ENCODE measurements at regions not wholly inside any gene's neighbourhood (a gene's known extent, or its start where the extent isn't known, plus 50 kb on each side); places are given as distances from the start of the nearest gene placed in this dataset.

DNA sequence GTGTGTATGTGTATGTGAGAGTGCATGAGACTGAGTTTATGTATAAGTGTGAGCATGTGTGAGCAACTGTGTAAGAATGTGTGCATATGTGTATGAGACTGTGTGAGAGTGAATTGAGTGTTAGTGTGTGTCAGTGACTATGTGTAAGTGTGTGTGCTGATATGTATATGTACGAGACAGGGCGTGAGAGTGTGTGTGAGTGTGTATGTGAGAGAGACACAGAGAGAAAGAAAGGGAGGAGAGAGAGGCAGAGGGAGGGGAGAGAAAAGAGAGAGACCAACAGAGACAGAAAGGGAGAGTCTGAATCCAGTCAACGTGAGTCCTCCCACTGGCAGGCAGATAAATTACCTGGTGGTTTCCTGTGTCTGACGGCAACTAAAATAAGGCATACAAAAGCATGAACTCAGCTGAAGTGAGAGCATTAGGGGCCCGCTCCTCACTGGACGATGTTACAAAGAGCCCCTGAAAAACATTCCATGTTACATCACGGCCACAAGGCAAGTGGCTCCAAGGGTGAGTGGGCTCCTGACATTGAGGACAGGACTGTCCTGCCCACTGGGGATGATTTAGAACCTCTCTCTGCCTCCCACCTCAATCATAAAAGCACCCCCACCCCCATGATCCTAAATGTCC is 66.6 kb upstream of the TIAM1 start:
- Mint-ChIP-seq H3K4me3 (no peak overlapping the region), H3K4me1 (ENCODE audit: low read depth in 2 of 2) (no peaks in the 10 kb centered on the region), H3K36me3 (no peaks in the 10 kb centered on the region), H3K27ac (no peak overlapping the region), H3K9me3 (no peaks in the 10 kb centered on the region), H3K27me3 (no peaks in the 10 kb centered on the region)
- peak; percentile 17 to 20 for ATAC-seq
- no peak for DNase-seq (ENCODE audit: low spot score)

DNA sequence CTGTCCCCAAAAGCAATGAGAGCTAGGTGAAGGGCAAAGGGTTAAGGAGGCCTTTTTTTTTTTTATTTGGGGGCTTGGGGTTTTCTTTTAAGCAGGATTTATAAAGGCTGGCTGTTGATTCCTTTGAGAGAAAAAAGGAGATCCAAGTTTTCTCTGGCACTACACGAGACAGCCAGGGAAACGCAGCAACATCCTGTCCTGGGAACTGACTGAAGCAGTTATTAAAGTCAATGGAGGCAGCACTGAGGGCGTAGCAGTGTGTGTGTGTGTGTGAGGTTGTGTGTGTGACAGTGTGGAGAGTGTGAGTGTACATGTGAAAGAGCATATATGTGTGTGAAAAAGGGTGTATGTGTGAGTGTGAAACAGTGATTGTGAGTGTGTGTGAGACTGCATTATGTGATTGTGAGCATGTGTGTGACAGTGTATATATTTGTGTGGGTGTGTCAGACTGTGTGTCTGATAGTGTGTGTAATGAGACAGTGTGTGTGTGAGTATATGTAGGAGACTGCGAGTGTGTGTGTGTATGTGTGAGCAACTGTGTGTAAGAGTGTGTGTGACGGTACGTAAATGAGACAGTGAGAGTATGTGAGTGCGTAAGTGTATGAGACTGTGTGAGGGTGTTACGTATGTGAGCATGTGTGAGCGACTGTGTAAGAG is 65.9 kb upstream of the TIAM1 start:
- Mint-ChIP-seq H3K9me3 (no peaks in the 10 kb centered on the region), H3K4me3 (no peak overlapping the region), H3K27ac (no peak overlapping the region), H3K27me3 (no peaks in the 10 kb centered on the region), H3K36me3 (no peaks in the 10 kb centered on the region), H3K4me1 (ENCODE audit: low read depth in 2 of 2) (no peaks in the 10 kb centered on the region)
- no peak for DNase-seq (ENCODE audit: low spot score)
- ATAC-seq = peak in 1 of 2 donors; percentile 48

- H3K9me3 Mint-ChIP-seq = no peaks in the 10 kb centered on the region
- H3K27me3 Mint-ChIP-seq = no peaks in the 10 kb centered on the region
- H3K36me3 Mint-ChIP-seq = no peaks in the 10 kb centered on the region
- no peak for DNase-seq (ENCODE audit: low spot score)
- H3K4me1 Mint-ChIP-seq (ENCODE audit: low read depth in 2 of 2) = no peaks in the 10 kb centered on the region
- no peak overlapping the region for H3K27ac Mint-ChIP-seq
- no peak for ATAC-seq
- no peak overlapping the region for H3K4me3 Mint-ChIP-seq
Observed at GRCh38 chr21:31408301-31409088, 64.4 kb upstream of the TIAM1 start.

DNA sequence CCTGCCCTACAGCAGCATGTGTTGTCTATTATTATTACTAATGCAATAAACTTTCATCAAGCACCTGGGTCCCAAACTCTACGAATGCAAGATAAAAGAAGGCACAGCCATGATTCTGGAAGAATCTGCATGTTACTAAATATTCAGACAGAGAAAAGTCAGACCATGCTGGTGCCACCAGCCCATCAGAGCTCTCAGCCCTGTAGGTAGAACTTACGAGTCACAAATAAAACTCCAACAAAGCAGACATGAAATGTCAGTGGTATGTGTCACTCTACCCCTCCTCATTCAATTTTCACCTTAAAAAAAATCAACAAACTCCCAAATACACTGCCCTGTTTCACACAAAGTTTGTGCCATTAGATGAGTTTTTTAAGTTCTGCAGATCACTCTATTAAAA is 62.4 kb upstream of the TIAM1 start:
- Mint-ChIP-seq H3K27me3 (no peaks in the 10 kb centered on the region), H3K27ac (no peak overlapping the region)

GRCh38 chr21:31405604-31406003 is 61.5 kb upstream of the TIAM1 start:
- Mint-ChIP-seq H3K4me1 (ENCODE audit: low read depth in 2 of 2) (no peaks in the 10 kb centered on the region), H3K27ac (no peak overlapping the region), H3K9me3 (no peaks in the 10 kb centered on the region), H3K36me3 (no peaks in the 10 kb centered on the region), H3K27me3 (no peaks in the 10 kb centered on the region), H3K4me3 (no peak overlapping the region)
- DNase-seq (ENCODE audit: low spot score) (no peak), ATAC-seq (no peak)

More for the DNA sequence above, 62.4 kb upstream of the TIAM1 start:
- Mint-ChIP-seq H3K36me3 (no peaks in the 10 kb centered on the region), H3K4me1 (ENCODE audit: low read depth in 2 of 2) (no peaks in the 10 kb centered on the region), H3K9me3 (no peaks in the 10 kb centered on the region), H3K4me3 (no peak overlapping the region)
- DNase-seq (ENCODE audit: low spot score) (no peak), ATAC-seq (no peak)

DNA sequence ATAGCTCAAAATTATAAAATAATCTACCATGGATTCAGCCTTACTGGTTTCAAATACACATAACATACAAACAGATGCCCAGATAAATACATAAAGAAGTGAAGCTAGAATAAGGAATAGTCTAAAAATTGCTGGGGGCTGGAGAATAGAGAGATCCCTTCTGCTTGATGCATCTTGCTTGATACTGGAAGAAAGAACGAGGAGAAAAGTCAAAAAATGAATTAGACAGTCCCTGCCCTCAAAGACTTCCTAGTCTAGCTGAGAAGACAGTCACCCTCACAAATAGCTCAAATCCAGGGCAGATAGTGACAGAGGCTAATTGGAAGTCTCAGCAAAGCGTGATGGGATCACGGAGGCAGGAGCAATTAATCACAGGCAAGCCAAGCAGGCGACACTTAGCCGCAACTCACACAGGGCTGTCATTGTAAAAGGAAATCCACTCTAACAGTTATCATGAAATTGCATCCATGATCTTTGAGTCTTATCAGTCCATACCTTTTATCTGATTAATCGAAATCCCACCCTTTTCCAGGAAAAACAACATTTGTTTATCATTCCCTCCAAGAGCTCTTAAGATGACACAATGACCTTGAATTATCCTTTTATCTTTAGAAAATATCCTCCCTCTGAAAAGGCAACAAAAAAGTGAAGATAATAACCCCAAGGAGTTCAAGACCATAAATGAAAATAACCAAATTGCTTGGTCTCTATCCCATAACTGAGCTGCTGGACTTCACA is 59.7 kb upstream of the TIAM1 start:
- no peaks in the 10 kb centered on the region for H3K9me3 Mint-ChIP-seq
- H3K4me1 Mint-ChIP-seq (ENCODE audit: low read depth in 2 of 2) = no peaks in the 10 kb centered on the region
- ATAC-seq (no peak), DNase-seq (ENCODE audit: low spot score) (no peak)
- H3K27me3 Mint-ChIP-seq = no peaks in the 10 kb centered on the region
- H3K27ac Mint-ChIP-seq = no peak overlapping the region
- no peak overlapping the region for H3K4me3 Mint-ChIP-seq
- no peaks in the 10 kb centered on the region for H3K36me3 Mint-ChIP-seq

DNA sequence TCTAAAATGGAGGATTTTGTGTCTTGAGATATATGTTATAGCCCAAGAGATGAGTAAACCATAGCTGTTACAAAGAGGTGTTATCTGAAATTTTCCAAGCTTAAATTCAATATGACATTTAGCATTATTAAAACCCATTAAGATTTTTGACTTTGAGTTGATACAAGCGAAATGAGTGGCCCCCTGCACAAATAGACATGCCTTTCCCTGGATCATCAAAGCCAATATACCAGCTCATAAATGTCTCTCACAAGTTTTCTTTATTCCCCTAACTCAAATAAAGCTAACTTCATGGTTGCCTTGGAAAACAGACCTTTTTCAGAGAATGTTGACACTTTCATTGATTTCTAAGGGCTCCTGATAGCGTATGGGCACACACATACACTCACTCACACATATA is 55.5 kb upstream of the TIAM1 start:
- H3K9me3 Mint-ChIP-seq = no peaks in the 10 kb centered on the region
- H3K36me3 Mint-ChIP-seq = no peaks in the 10 kb centered on the region
- H3K27me3 Mint-ChIP-seq = no peaks in the 10 kb centered on the region
- DNase-seq (ENCODE audit: low spot score) = no peak
- H3K4me1 Mint-ChIP-seq (ENCODE audit: low read depth in 2 of 2) = peaks cover 0 to 3% of the 10 kb centered on the region in 2 donors
- no peak overlapping the region for H3K27ac Mint-ChIP-seq
- H3K4me3 Mint-ChIP-seq = no peak overlapping the region
- no peak for ATAC-seq

- ATAC-seq (no peak), DNase-seq (ENCODE audit: low spot score) (no peak)
- H3K9me3 Mint-ChIP-seq = no peaks in the 10 kb centered on the region
- H3K4me3 Mint-ChIP-seq = no peak overlapping the region
- H3K4me1 Mint-ChIP-seq (ENCODE audit: low read depth in 2 of 2) = peaks cover 0 to 8% of the 10 kb centered on the region in 2 donors
- no peaks in the 10 kb centered on the region for H3K36me3 Mint-ChIP-seq
- H3K27me3 Mint-ChIP-seq = no peaks in the 10 kb centered on the region
- no peak overlapping the region for H3K27ac Mint-ChIP-seq
Observed at GRCh38 chr21:31398574-31398973, 54.5 kb upstream of the TIAM1 start.

DNA sequence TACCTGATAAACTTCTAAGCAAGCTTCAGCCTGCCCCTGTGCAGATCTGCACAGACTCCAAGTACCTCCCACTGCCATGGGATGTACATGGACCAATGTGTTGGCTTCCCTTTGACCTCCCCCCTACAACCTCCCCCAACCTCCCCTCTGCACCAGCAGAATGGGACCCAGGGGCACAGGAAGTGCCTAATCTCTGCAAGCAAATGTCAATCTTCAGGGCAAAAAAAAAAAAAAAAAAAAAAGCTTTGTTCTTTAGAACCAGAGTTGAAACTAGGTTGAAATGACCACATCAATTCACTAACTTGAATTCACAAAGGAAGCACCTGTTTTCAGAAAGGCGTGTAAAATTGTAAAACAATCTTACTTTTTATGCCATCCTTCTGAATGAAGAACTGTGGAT is 53.9 kb upstream of the TIAM1 start:
- H3K4me3 Mint-ChIP-seq = no peak overlapping the region
- no peaks in the 10 kb centered on the region for H3K36me3 Mint-ChIP-seq

DNA sequence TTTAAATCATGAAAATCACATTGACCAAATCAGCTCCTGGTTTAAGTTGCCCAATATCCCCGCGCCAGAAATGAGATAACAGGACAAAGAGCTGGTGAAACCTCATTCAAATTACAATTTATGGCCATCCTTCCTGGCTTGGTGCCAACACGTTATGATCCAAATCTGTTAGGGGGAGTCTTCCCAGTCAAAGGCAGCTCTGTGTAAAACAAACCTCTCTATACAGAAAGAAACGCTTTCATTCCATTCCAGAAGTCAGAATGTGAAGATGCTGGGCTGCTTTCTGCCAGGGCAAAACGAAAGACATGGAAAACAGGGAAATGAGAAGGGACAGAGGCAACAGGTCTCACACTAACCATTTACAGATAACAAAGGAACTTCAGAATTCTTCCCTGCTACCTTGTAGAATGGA is 53.5 kb upstream of the TIAM1 start:
- no peaks in the 10 kb centered on the region for H3K9me3 Mint-ChIP-seq
- no peaks in the 10 kb centered on the region for H3K27me3 Mint-ChIP-seq
- DNase-seq (ENCODE audit: low spot score) = no peak
- ATAC-seq = no peak
- no peak overlapping the region for H3K4me3 Mint-ChIP-seq
- peaks cover 0 to 8% of the 10 kb centered on the region in 2 donors for H3K4me1 Mint-ChIP-seq (ENCODE audit: low read depth in 2 of 2)
- H3K27ac Mint-ChIP-seq = no peak overlapping the region
- H3K36me3 Mint-ChIP-seq = no peaks in the 10 kb centered on the region

More for the DNA sequence above, 53.9 kb upstream of the TIAM1 start:
- H3K27me3 Mint-ChIP-seq = no peaks in the 10 kb centered on the region
- peaks cover 0 to 8% of the 10 kb centered on the region in 2 donors for H3K4me1 Mint-ChIP-seq (ENCODE audit: low read depth in 2 of 2)
- no peak overlapping the region for H3K27ac Mint-ChIP-seq
- no peak for ATAC-seq
- no peak for DNase-seq (ENCODE audit: low spot score)
- H3K9me3 Mint-ChIP-seq = no peaks in the 10 kb centered on the region

- DNase-seq (ENCODE audit: low spot score) (no peak), ATAC-seq (no peak)
- peaks cover 0 to 8% of the 10 kb centered on the region in 2 donors for H3K4me1 Mint-ChIP-seq (ENCODE audit: low read depth in 2 of 2)
- H3K36me3 Mint-ChIP-seq = no peaks in the 10 kb centered on the region
- no peaks in the 10 kb centered on the region for H3K9me3 Mint-ChIP-seq
- H3K27me3 Mint-ChIP-seq = no peaks in the 10 kb centered on the region
- H3K27ac Mint-ChIP-seq = no peak overlapping the region
- no peak overlapping the region for H3K4me3 Mint-ChIP-seq
Observed at GRCh38 chr21:31397030-31397429, 53.0 kb upstream of the TIAM1 start.

DNA sequence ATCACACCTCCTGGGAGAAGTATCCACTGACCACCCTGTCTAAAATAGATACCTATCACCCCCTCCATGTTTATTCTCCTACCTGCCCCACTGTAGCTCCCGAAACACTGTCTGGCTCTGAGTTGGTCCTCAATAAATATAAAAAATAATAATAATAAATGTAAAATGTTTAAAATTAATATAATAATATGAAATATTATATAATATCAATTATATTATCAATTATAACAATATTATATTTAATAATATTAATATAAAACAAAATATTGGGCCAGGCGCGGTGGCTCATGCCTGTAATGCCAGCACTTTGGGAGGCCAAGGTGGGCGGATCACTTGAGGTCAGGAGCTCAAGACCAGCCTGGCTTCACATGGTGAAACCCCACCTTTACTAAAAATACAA is 52.3 kb upstream of the TIAM1 start:
- H3K9me3 Mint-ChIP-seq = no peaks in the 10 kb centered on the region
- ATAC-seq (no peak), DNase-seq (ENCODE audit: low spot score) (no peak)
- no peaks in the 10 kb centered on the region for H3K27me3 Mint-ChIP-seq
- peak overlapping the region in 1 of 2 donors; percentile 58 for H3K27ac Mint-ChIP-seq
- H3K4me3 Mint-ChIP-seq = no peak overlapping the region
- no peaks in the 10 kb centered on the region for H3K36me3 Mint-ChIP-seq
- peaks cover 0 to 8% of the 10 kb centered on the region in 2 donors for H3K4me1 Mint-ChIP-seq (ENCODE audit: low read depth in 2 of 2)

- H3K27ac Mint-ChIP-seq = peak overlapping the region in 1 of 2 donors; percentile 58
- no peak for DNase-seq (ENCODE audit: low spot score)
- H3K9me3 Mint-ChIP-seq = no peaks in the 10 kb centered on the region
- no peak overlapping the region for H3K4me3 Mint-ChIP-seq
- H3K27me3 Mint-ChIP-seq = no peaks in the 10 kb centered on the region
- no peaks in the 10 kb centered on the region for H3K36me3 Mint-ChIP-seq
- H3K4me1 Mint-ChIP-seq (ENCODE audit: low read depth in 2 of 2) = peaks cover 0 to 8% of the 10 kb centered on the region in 2 donors
- ATAC-seq = no peak
Observed at GRCh38 chr21:31395791-31396190, 51.7 kb upstream of the TIAM1 start.

GRCh38 chr21:31395268-31395667 is 51.2 kb upstream of the TIAM1 start:
- Mint-ChIP-seq H3K9me3 (no peaks in the 10 kb centered on the region), H3K36me3 (no peaks in the 10 kb centered on the region), H3K4me1 (ENCODE audit: low read depth in 2 of 2) (peaks cover 0 to 8% of the 10 kb centered on the region in 2 donors), H3K4me3 (no peak overlapping the region), H3K27ac (no peak overlapping the region), H3K27me3 (no peaks in the 10 kb centered on the region)
- ATAC-seq = no peak
- DNase-seq (ENCODE audit: low spot score) = no peak

Data from natural killer cell treated with Interleukin-12 subunit alpha and Interleukin-12 subunit beta and Interleukin-15 and Interleukin-18, amount 100 ng/mL, for 72 hours (primary cell).